RWPE2 (cell line): ENCODE measurements at regions not wholly inside any gene's neighbourhood (a gene's known extent, or its start where the extent isn't known, plus 50 kb on each side); places are given as distances from the start of the nearest gene placed in this dataset.

Experiments used
- ATAC-seq: fragments of 200-7000 bp; cut with Tn5 transposase; 3 replicates; pipeline ENCODE4 v1.9.1; 2021; ENCODE audit warnings: low read depth
- DNase-seq: peaks from one replicate; pipeline ENCODE4 v3.0.0-alpha.2; 2020; ENCODE audit warnings: low spot score
- H3K27ac ChIP-seq: fragments of 450-650 bp; 2 replicates; pipeline ENCODE4 v1.5.1; 2017; ENCODE audit warnings: mild to moderate bottlenecking; ENCODE audit not compliant: poor library complexity, severe bottlenecking
- H3K27me3 ChIP-seq: fragments of 250-450 bp; sonication (Bioruptor Pico); 2 replicates; pipeline ENCODE4 v1.5.1; 2021; ENCODE audit warnings: mild to moderate bottlenecking, moderate library complexity; ENCODE audit not compliant: insufficient read depth, poor library complexity, severe bottlenecking
- H3K36me3 ChIP-seq: fragments of 250-450 bp; sonication (Bioruptor Pico); 2 replicates; pipeline ENCODE4 v1.5.1; 2020; ENCODE audit warnings: low read depth, mild to moderate bottlenecking, moderate library complexity
- H3K4me1 ChIP-seq: fragments of 250-450 bp; sonication (Bioruptor Pico); 2 replicates; pipeline ENCODE4 v1.5.1; 2021; ENCODE audit warnings: mild to moderate bottlenecking, moderate library complexity; ENCODE audit not compliant: insufficient read depth, poor library complexity, severe bottlenecking
- H3K4me3 ChIP-seq: fragments of 250-450 bp; sonication (Bioruptor Pico); 2 replicates; pipeline ENCODE4 v1.5.1; 2021; ENCODE audit warnings: mild to moderate bottlenecking, moderate library complexity; ENCODE audit not compliant: severe bottlenecking
- H3K9me3 ChIP-seq: fragments of 250-450 bp; sonication (Bioruptor Pico); 2 replicates; pipeline ENCODE4 v1.5.1; 2021; ENCODE audit warnings: mild to moderate bottlenecking, moderate library complexity; ENCODE audit not compliant: severe bottlenecking
- CTCF ChIP-seq: fragments of 450-650 bp; IDR thresholded peaks from one replicate; pipeline ENCODE4 v1.5.1; 2017; ENCODE audit warnings: mild to moderate bottlenecking, moderate library complexity; ENCODE audit not compliant: poor library complexity, severe bottlenecking

GRCh38 chr14:31943217-31943799, 133.8 kb upstream of the ARHGAP5 start:
- Histone ChIP-seq H3K9me3 (no peaks in the 10 kb centered on the region), H3K4me3 (no peak overlapping the region), H3K27me3 (no peaks in the 10 kb centered on the region), H3K4me1 (peaks cover 33% of the 10 kb centered on the region), H3K27ac (no peak overlapping the region), H3K36me3 (no peaks in the 10 kb centered on the region)
- TF ChIP-seq CTCF, result no peak
- ATAC-seq (no peak), DNase-seq (no peak)

GRCh38 chr14:31943861-31944255, 133.2 kb upstream of the ARHGAP5 start:
- no peak for TF ChIP-seq CTCF
- H3K4me1 ChIP-seq, result peaks cover 33% of the 10 kb centered on the region
- DNase-seq, result no peak
- H3K27me3 ChIP-seq, result no peaks in the 10 kb centered on the region
- no peak for ATAC-seq
- H3K9me3 ChIP-seq, result no peaks in the 10 kb centered on the region
- H3K4me3 ChIP-seq, result no peak overlapping the region
- no peak overlapping the region for H3K27ac ChIP-seq
- no peaks in the 10 kb centered on the region for H3K36me3 ChIP-seq

- Histone ChIP-seq H3K27ac (no peak overlapping the region), H3K4me1 (peaks cover 37% of the 10 kb centered on the region), H3K36me3 (no peaks in the 10 kb centered on the region), H3K4me3 (no peak overlapping the region), H3K27me3 (no peaks in the 10 kb centered on the region), H3K9me3 (no peaks in the 10 kb centered on the region)
- no peak for TF ChIP-seq CTCF
- no peak for ATAC-seq
- no peak for DNase-seq
Measured at GRCh38 chr14:31944256-31945073, 132.6 kb upstream of the ARHGAP5 start.

GRCh38 chr14:31945074-31945613, 132.0 kb upstream of the ARHGAP5 start:
- Histone ChIP-seq H3K4me3 (no peak overlapping the region), H3K4me1 (peaks cover 44% of the 10 kb centered on the region), H3K9me3 (no peaks in the 10 kb centered on the region), H3K36me3 (no peaks in the 10 kb centered on the region), H3K27ac (no peak overlapping the region), H3K27me3 (no peaks in the 10 kb centered on the region)
- ATAC-seq (peak; percentile 10; the same call in 1 of the 3 replicates), DNase-seq (no peak)
- no peak for TF ChIP-seq CTCF
